ENCODE measurements at regions not wholly inside any gene's neighbourhood (a gene's known extent, or its start where the extent isn't known, plus 50 kb on each side); places are given as distances from the start of the nearest gene placed in this dataset.
A peak's percentile ranks its signal among the peaks of the same experiment; 100 is the strongest.

GRCh38 chrY:20990869-20991548 is 235.1 kb downstream of the RPS4Y2 start:
- TF ChIP-seq POLR2A (IDR thresholded peaks at IDR 0.05), result no peak
- TF ChIP-seq EP300 (IDR thresholded peaks at IDR 0.05), result no peak
- TF ChIP-seq, protein P1, sequence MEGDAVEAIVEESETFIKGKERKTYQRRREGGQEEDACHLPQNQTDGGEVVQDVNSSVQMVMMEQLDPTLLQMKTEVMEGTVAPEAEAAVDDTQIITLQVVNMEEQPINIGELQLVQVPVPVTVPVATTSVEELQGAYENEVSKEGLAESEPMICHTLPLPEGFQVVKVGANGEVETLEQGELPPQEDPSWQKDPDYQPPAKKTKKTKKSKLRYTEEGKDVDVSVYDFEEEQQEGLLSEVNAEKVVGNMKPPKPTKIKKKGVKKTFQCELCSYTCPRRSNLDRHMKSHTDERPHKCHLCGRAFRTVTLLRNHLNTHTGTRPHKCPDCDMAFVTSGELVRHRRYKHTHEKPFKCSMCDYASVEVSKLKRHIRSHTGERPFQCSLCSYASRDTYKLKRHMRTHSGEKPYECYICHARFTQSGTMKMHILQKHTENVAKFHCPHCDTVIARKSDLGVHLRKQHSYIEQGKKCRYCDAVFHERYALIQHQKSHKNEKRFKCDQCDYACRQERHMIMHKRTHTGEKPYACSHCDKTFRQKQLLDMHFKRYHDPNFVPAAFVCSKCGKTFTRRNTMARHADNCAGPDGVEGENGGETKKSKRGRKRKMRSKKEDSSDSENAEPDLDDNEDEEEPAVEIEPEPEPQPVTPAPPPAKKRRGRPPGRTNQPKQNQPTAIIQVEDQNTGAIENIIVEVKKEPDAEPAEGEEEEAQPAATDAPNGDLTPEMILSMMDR (IDR thresholded peaks at IDR 0.05), result no peak
- ATAC-seq, result no peak
- H3K36me3 ChIP-seq, result no peaks in the 10 kb centered on the region
- H3K4me1 ChIP-seq, result no peaks in the 10 kb centered on the region
- H3K27me3 ChIP-seq, result no peaks in the 10 kb centered on the region
- H3K4me3 ChIP-seq, result peak overlapping the region in 1 of 2 donors; percentile 14
- 0% methylated on average over 1 of the region's 1 CpG; no CpG with 5 or more reads in 1 of the 2 donors for WGBS, 2 donors (ENCODE audit: low coverage in 1 of 2)
- no peak overlapping the region for H3K27ac ChIP-seq
- H3K9me3 ChIP-seq, result no peaks in the 10 kb centered on the region

DNA sequence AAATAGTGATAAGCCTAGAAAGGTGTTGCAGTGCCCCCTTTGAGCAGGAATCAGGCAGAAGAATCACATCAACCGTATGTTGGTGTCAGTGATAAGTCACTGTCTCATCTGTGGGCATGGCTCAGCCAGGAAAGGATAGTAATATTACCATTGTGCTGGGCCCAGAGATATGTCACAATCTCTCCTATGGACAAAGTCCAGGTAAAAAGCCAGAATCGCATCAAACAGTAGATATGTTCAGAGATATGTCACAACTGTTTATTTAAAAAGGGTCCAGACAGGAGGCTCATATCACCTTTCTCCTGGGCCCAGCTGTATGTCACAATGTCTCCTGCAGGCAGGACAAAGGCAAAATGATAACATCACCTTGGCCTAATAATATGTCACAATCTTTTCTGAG is 241.4 kb downstream of the RPS4Y2 start:
- Histone ChIP-seq H3K4me1 (no peaks in the 10 kb centered on the region), H3K4me3 (no peak overlapping the region), H3K27ac (no peak overlapping the region), H3K27me3 (no peaks in the 10 kb centered on the region), H3K36me3 (no peaks in the 10 kb centered on the region), H3K9me3 (no peaks in the 10 kb centered on the region)
- no CpG with 5 or more reads among the region's 2 CpGs for WGBS, 2 donors (ENCODE audit: low coverage in 1 of 2)
- no peak for TF ChIP-seq POLR2A (IDR thresholded peaks at IDR 0.05)
- TF ChIP-seq, protein P1 (IDR thresholded peaks at IDR 0.05), result no peak
- TF ChIP-seq POLR2AphosphoS5 (IDR thresholded peaks at IDR 0.05), result no peak
- TF ChIP-seq EP300 (IDR thresholded peaks at IDR 0.05), result no peak
- no peak for ATAC-seq

DNA sequence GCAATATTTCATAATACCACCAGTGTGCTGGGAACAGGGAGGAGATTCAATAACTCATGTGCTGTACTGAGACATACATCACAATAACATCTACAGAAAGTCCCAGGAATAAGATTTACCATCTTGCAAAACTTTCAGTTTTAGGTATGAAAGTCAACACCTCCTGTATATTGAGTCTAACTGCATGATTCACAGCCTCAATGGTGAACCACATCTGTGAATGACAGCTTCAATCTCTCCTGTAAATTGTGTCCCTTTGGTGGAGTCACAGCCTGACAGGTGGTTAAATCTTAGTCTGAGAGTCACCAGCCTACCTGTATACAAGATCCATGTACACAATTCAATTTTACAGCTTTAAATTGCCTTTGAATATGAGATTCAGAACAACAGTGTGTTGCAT is 242.1 kb downstream of the RPS4Y2 start:
- H3K4me3 ChIP-seq, result no peak overlapping the region
- no peak for ATAC-seq
- TF ChIP-seq POLR2AphosphoS5 (IDR thresholded peaks at IDR 0.05) (no peak), EP300 (IDR thresholded peaks at IDR 0.05) (no peak), POLR2A (IDR thresholded peaks at IDR 0.05) (no peak)
- TF ChIP-seq, protein P1 (IDR thresholded peaks at IDR 0.05), result no peak

GRCh38 chrY:20998483-20998882 is 242.6 kb downstream of the RPS4Y2 start:
- Histone ChIP-seq H3K27me3 (no peaks in the 10 kb centered on the region), H3K4me3 (no peak overlapping the region), H3K36me3 (no peaks in the 10 kb centered on the region), H3K27ac (no peak overlapping the region), H3K9me3 (no peaks in the 10 kb centered on the region), H3K4me1 (no peaks in the 10 kb centered on the region)
- ATAC-seq, result no peak
- no peak for TF ChIP-seq EP300 (IDR thresholded peaks at IDR 0.05)

More for the DNA sequence above, 242.1 kb downstream of the RPS4Y2 start:
- Histone ChIP-seq H3K27me3 (no peaks in the 10 kb centered on the region), H3K9me3 (no peaks in the 10 kb centered on the region), H3K36me3 (no peaks in the 10 kb centered on the region), H3K4me1 (no peaks in the 10 kb centered on the region), H3K27ac (no peak overlapping the region)

GRCh38 chrY:21001102-21001501 is 245.2 kb downstream of the RPS4Y2 start:
- Histone ChIP-seq H3K27ac (no peak overlapping the region), H3K4me3 (no peak overlapping the region), H3K36me3 (no peaks in the 10 kb centered on the region), H3K4me1 (no peaks in the 10 kb centered on the region), H3K9me3 (no peaks in the 10 kb centered on the region), H3K27me3 (no peaks in the 10 kb centered on the region)
- no peak for ATAC-seq
- no peak for TF ChIP-seq EP300 (IDR thresholded peaks at IDR 0.05)
- TF ChIP-seq POLR2A (IDR thresholded peaks at IDR 0.05), result no peak
- no peak for TF ChIP-seq POLR2AphosphoS5 (IDR thresholded peaks at IDR 0.05)
- TF ChIP-seq, protein P1 (IDR thresholded peaks at IDR 0.05), result no peak
